ENCODE measurements at regions not wholly inside any gene's neighbourhood (a gene's known extent, or its start where the extent isn't known, plus 50 kb on each side); places are given as distances from the start of the nearest gene placed in this dataset.

- TF ChIP-seq, protein P1, sequence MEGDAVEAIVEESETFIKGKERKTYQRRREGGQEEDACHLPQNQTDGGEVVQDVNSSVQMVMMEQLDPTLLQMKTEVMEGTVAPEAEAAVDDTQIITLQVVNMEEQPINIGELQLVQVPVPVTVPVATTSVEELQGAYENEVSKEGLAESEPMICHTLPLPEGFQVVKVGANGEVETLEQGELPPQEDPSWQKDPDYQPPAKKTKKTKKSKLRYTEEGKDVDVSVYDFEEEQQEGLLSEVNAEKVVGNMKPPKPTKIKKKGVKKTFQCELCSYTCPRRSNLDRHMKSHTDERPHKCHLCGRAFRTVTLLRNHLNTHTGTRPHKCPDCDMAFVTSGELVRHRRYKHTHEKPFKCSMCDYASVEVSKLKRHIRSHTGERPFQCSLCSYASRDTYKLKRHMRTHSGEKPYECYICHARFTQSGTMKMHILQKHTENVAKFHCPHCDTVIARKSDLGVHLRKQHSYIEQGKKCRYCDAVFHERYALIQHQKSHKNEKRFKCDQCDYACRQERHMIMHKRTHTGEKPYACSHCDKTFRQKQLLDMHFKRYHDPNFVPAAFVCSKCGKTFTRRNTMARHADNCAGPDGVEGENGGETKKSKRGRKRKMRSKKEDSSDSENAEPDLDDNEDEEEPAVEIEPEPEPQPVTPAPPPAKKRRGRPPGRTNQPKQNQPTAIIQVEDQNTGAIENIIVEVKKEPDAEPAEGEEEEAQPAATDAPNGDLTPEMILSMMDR (IDR thresholded peaks at IDR 0.05): no peak
- no peak for TF ChIP-seq POLR2A (IDR thresholded peaks at IDR 0.05)
These were observed 793.9 kb upstream of the NR2F2 start for GRCh38 chr15:95536638-95537037.
